Calu3 (cell line): ENCODE measurements at regions not wholly inside any gene's neighbourhood (a gene's known extent, or its start where the extent isn't known, plus 50 kb on each side); places are given as distances from the start of the nearest gene placed in this dataset.

ENCODE experiments used
- BruUV-seq: library from RNA; stranded (reverse); fragments of 400-500 nt; replicated peaks from 2 replicates; lab custom pipeline; 2021; lab: Mats Ljungman, UMichigan
- CTCF ChIA-PET: fragments of 300-600 bp; sonication (Branson Sonifier 250); formaldehyde crosslinking; loops from one replicate; lab custom pipeline; 2022; ENCODE audit warnings: antibody characterized with exemption; lab: Charles Lee
- DNase-seq: peaks from one replicate; pipeline ENCODE4 v3.0.0; 2022
- H3K27ac Mint-ChIP-seq: one replicate; pipeline ENCODE4 v1.8.0; 2022; ENCODE audit warnings: mixed read lengths; ENCODE audit not compliant: unreplicated experiment
- H3K27me3 Mint-ChIP-seq: one replicate; pipeline ENCODE4 v1.8.0; 2022; ENCODE audit warnings: mixed read lengths; ENCODE audit not compliant: unreplicated experiment
- H3K36me3 Mint-ChIP-seq: one replicate; pipeline ENCODE4 v1.8.0; 2022; ENCODE audit warnings: mild to moderate bottlenecking, moderate library complexity, mixed read lengths; ENCODE audit not compliant: insufficient read depth, unreplicated experiment
- H3K4me1 Mint-ChIP-seq: one replicate; pipeline ENCODE4 v1.8.0; 2022; ENCODE audit warnings: mild to moderate bottlenecking, low read depth, mixed read lengths; ENCODE audit not compliant: unreplicated experiment
- H3K4me3 Mint-ChIP-seq: one replicate; pipeline ENCODE4 v1.8.0; 2022; ENCODE audit warnings: mild to moderate bottlenecking, low read depth, moderate library complexity, mixed read lengths; ENCODE audit not compliant: unreplicated experiment
- H3K9me3 Mint-ChIP-seq: one replicate; pipeline ENCODE4 v1.8.0; 2022; ENCODE audit warnings: low read depth, mixed read lengths; ENCODE audit not compliant: unreplicated experiment
- intact Hi-C: fragments of 100-400 bp; cut with micrococcal nuclease; formaldehyde crosslinking; loops from one replicate; pipeline ENCODE4 v1.10.0; 2022; ENCODE audit not compliant: unreplicated experiment
- TF ChIP-seq, protein P1 (sequence below): fragments of 200-600 bp; IDR thresholded peaks from one replicate; pipeline ENCODE4 v1.8.0; 2022; ENCODE audit warnings: antibody characterized with exemption; ENCODE audit not compliant: unreplicated experiment

DNA sequence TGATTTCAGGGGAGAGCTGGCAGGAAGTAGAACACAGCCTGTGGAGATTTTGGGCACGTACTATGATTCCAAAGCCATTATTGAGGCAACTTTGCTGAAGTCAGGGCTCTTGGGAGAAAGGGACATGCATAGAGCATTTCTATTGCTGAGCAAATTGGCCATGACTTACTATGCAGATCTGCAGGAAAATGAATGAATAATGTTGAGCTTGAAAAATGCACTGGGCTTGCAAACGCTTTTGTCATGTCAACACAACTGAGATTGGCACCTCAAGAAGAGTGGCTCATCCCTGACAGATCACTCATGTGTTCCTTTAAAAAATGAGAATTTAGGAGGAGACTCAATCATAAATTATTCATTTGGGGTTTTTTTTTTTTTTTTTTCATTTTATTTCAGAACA lies 230.5 kb downstream of the MBD2 start:
- Mint-ChIP-seq H3K4me3 (no peak overlapping the region), H3K27me3 (no peaks in the 10 kb centered on the region), H3K9me3 (peaks cover 4% of the 10 kb centered on the region), H3K27ac (no peak overlapping the region), H3K4me1 (no peaks in the 10 kb centered on the region), H3K36me3 (no peaks in the 10 kb centered on the region)
- CTCF ChIA-PET = interaction anchor here (0.7 kb wide), 2 partner anchors 301 to 1244 kb away, joined by 3 read pairs; no protein-coding TSS in a partner anchor
- DNase-seq = no peak
- intact Hi-C loops = no loop called here
- TF ChIP-seq, protein P1, sequence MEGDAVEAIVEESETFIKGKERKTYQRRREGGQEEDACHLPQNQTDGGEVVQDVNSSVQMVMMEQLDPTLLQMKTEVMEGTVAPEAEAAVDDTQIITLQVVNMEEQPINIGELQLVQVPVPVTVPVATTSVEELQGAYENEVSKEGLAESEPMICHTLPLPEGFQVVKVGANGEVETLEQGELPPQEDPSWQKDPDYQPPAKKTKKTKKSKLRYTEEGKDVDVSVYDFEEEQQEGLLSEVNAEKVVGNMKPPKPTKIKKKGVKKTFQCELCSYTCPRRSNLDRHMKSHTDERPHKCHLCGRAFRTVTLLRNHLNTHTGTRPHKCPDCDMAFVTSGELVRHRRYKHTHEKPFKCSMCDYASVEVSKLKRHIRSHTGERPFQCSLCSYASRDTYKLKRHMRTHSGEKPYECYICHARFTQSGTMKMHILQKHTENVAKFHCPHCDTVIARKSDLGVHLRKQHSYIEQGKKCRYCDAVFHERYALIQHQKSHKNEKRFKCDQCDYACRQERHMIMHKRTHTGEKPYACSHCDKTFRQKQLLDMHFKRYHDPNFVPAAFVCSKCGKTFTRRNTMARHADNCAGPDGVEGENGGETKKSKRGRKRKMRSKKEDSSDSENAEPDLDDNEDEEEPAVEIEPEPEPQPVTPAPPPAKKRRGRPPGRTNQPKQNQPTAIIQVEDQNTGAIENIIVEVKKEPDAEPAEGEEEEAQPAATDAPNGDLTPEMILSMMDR = no peak
- no TSS peak for BruUV-seq

DNA sequence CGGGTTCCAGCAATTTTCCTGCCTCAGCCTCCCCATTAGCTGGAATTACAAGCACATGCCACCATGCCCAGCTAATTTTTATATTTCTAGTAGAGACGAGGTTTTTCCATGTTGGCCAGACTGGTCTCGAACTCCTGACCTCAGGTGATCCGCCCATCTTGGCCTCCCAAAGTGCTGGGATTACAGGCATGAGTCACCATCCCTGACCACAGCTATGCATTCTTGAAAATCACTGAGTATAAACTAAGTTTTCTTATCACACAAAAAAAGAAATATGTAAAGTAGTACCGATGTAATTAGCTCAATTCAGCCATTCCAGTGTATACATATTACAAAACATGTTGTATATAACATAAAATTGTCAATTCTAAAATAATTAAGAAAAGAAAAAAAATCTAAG lies 232.7 kb downstream of the MBD2 start:
- Mint-ChIP-seq H3K27me3 (no peaks in the 10 kb centered on the region), H3K27ac (no peak overlapping the region), H3K4me3 (no peak overlapping the region), H3K36me3 (no peaks in the 10 kb centered on the region), H3K4me1 (no peaks in the 10 kb centered on the region), H3K9me3 (no peaks in the 10 kb centered on the region)
- intact Hi-C loops = no loop called here
- no peak for DNase-seq
- CTCF ChIA-PET = no interaction called here
- no TSS peak for BruUV-seq
- TF ChIP-seq, protein P1 = no peak

GRCh38 chr18:53991202-53991601 lies 233.3 kb downstream of the MBD2 start:
- no TSS peak for BruUV-seq
- Mint-ChIP-seq H3K27me3 (no peaks in the 10 kb centered on the region), H3K36me3 (no peaks in the 10 kb centered on the region), H3K27ac (no peak overlapping the region), H3K4me1 (no peaks in the 10 kb centered on the region), H3K4me3 (no peak overlapping the region), H3K9me3 (no peaks in the 10 kb centered on the region)
- CTCF ChIA-PET = no interaction called here
- TF ChIP-seq, protein P1 = no peak
- intact Hi-C loops = no loop called here
- no peak for DNase-seq

- no peak overlapping the region for H3K4me3 Mint-ChIP-seq
- no peaks in the 10 kb centered on the region for H3K27me3 Mint-ChIP-seq
- BruUV-seq = no TSS peak
- CTCF ChIA-PET = no interaction called here
- TF ChIP-seq, protein P1 = no peak
- H3K36me3 Mint-ChIP-seq = no peaks in the 10 kb centered on the region
- no peaks in the 10 kb centered on the region for H3K9me3 Mint-ChIP-seq
- no peak overlapping the region for H3K27ac Mint-ChIP-seq
- intact Hi-C loops = no loop called here
- DNase-seq = no peak
- no peaks in the 10 kb centered on the region for H3K4me1 Mint-ChIP-seq
These were observed 234.0 kb downstream of the MBD2 start for GRCh38 chr18:53990485-53990884.
